ENCODE measurements at regions not wholly inside any gene's neighbourhood (a gene's known extent, or its start where the extent isn't known, plus 50 kb on each side); places are given as distances from the start of the nearest gene placed in this dataset.

- TF ChIP-seq CTCF (IDR thresholded peaks at IDR 0.05) (no peak), POLR2A (IDR thresholded peaks at IDR 0.05) (no peak)
These were observed 185.3 kb upstream of the EDNRB start for GRCh38 chr13:78103936-78104335.
